ENCODE measurements at regions not wholly inside any gene's neighbourhood (a gene's known extent, or its start where the extent isn't known, plus 50 kb on each side); places are given as distances from the start of the nearest gene placed in this dataset.

DNA sequence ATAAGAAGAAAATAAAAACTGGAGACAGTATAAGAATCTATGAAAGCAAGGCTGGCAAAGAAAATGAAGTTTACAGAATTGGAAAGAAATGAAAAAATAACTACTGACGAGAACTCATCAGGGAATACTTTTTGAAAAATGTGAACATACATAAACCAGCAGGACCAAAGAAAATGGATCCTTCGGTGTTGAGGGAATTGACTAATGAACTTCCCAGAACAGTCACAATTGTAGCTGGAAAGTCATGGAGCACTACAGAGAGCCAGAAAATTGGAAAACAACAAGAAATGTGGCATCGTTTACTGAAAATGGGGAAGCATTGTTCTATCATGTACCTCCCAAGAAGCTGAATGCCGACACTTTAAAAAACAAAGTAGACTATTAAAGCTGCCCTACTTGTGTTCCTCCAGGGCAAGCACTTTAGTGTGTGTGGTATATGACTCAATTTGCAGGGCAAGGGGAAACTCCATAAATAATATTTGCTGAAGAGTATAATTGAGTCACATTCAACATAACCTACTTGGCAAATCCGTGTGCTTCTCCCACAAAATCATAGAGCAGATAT, 1221.6 kb upstream of the NRXN1 start:
- no peak for DNase-seq

DNA sequence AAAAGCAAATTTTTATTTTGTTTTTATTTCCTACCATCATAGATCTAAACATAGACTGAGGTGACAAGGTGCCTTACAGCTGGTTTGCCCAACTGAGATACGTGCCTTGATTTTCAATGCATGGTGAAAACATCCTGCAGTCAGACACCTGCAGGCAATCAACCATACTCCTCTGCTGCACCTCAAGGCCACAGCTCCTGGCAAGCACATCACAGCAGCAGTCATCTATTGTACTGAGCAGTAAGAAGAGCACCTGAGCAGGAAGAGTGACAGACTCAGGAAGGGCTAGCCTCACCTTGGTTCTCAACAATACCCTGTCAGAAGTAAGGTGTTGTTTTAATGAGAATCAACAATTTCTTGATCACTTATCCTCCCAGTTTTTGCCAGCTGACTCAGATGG, 1206.8 kb upstream of the NRXN1 start:
- DNase-seq: no peak

DNA sequence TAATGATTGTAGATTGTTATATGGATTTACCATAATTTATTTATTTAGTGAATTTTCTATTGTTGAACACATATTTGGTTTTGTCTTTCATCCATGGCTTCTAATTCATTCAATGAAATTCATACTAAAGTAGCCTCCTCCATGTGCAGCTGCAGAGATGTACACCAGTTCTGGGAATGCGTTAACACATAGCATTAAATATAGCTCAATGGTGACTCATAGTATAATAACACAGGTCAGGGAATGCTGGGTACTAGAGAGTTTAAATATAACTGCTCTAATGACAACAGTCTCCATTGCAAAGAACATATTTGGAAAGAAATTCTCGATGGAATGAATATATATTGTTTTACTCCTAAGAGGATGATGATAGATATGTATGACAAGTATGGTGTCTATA, 1190.2 kb upstream of the NRXN1 start:
- DNase-seq: no peak

DNA sequence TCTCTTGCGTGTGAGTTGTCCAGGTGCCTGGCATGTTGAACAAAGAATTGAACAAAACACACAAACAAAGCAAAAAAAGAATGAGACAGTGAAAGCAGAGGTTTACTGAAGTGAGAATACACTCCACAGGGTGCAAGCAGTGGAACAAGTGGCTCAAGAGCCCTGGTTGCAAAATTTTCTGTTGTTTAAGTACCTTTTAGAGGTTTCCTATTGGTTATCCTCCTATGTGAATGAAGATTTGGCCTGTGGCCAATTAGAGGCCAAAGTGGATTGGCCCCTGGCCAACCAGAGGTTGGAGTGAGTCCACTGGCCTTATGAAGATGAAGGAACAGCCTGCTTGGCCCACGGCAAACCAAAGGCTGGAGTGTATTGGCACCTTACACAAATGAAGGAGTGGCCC, 1188.5 kb upstream of the NRXN1 start:
- no peak for DNase-seq

DNA sequence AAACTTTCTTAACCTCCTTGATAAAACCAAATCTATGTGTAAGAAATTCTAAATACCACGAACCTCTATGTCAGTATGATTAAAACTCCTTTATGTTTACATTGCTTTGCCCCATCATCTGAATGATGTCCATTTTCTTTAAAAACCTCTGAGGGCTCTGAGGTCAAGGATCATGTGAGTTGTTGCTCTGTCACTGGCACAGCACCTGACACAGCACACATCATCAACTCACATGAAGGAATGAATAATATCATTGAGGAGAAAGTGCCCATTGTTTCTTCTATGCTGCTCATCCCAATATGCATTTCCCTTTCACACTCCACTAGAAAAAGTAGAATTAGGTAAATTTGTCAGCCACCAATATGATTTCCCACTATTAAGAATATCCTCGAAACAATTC, 1178.7 kb upstream of the NRXN1 start:
- DNase-seq: no peak

DNA sequence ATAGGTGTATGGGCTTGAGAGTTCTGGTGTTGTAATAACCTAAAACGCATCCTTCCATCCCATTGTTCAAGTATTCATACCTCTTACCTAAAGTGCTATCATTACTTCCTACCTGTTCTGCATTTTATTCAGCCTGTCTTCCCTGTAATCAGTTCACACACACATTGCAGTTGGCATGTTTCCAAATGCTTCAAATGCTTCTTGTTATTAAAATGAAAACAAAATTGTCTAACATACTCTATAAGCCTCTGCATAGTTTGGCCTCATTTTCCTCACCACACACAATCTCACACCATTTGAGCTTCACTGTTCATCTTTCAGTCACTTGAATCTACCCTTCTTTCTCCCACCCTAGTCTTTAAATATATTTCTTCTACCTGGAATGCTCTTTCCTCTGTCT, 1178.2 kb upstream of the NRXN1 start:
- DNase-seq: no peak

DNA sequence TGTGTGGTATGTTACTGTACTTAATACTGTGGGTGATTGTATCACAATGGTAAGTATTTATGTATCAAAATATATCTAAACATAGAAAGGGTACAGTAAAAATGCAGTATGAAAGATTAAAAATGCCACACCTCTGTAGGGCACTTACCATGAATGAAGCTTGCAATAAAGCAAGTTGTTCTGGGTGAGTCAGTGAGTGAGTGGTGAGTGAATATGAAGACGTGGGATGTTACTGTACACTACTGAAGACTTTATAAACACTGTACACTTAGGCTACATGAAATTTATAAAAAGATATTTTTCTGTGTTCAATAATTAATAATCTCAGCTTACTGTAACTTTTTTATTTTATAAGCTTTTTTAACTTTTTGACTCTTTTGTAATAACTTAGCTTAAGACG, 1162.4 kb upstream of the NRXN1 start:
- no peak for DNase-seq

DNA sequence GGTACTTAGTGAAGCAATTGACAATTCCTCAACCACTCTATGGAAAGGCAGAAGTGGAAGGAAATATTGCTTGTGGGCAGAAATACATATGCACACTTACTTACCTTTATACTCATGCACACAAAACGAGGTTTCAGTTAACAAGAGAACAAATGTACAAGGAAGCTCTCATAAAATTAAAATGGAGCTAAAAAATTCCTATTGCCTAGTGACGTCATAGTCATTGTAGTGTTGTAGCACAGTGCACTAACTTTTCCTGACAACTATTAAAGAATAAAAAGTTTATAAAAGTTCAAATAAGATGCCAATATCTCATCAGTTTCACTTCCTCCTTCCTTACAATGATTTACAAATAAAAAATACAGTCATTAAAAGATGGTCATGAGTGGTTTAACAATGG, 1161.9 kb upstream of the NRXN1 start:
- no peak for DNase-seq

DNA sequence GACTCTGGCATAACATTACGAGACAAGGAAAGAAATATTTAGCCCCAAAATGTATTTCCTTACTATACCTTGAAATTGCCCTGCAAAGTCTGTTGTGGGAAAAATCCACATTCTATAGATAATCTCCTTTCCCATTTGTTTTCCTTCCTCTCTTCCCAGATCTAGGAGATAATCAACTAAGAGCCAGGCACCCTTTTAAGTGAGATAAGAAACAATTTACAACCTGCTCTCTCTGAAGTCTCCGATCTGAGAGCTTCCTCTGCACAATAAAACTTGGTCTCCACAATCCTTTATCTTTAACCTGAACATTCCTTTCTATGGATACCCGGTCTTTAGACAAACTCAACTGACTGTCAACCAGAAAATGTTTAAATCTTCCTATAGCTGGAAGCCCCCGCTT, 1160.7 kb upstream of the NRXN1 start:
- no peak for DNase-seq

DNA sequence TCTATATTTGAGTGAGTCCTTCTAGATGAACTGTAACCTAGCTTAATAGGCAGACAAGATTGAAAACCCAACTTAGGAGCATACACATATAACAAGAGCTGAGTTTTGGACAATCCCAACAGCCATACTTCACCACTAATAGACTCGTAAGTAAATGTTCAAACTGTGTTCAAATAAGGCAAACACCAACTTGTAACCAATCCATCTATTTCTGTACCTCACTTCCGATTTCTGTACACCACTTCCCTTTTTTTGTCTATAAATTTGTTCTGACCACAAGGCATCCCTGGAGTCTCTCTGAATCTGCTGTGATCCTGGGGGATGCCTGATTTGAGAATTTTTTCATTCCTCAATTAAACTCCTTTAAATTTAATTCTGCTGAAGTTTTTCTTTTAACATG, 1149.1 kb upstream of the NRXN1 start:
- no peak for DNase-seq

DNA sequence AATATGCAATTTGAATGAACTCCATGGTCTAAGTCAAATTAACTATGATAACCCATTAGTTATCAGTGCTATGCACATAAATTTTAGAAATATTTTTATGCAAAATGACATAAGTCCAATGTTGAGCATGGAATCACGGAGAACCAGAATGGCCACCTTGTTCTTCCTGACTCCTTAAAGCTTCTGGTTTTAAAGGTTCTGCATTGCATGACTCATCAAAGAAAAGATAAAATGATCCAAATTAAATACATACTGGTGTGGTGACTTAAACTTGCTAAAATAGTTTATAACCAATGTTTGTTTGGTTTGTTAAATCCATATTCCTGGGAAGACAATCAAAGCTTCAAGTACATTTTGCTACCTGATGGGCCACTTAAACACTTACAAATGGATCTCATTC, 1146.9 kb upstream of the NRXN1 start:
- no peak for DNase-seq

DNA sequence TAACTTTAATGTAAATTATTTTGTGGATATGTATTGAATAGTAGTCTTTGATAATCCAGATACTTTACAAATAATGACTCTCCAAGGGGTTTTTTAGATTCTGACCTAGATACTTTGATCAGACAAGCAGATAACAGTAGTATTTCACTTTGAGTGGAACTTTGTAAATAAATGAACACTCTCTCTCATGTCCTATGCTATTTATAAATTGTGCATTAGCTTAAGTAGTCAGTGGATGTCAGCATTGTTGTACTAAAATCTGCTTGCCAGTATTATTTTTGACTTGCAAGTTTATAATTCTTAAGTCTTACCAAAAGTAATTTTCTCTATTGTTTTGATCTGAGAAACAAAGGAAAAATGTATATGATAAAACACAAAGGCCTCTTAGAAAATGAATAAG, 1113.1 kb upstream of the NRXN1 start:
- DNase-seq: no peak

DNA sequence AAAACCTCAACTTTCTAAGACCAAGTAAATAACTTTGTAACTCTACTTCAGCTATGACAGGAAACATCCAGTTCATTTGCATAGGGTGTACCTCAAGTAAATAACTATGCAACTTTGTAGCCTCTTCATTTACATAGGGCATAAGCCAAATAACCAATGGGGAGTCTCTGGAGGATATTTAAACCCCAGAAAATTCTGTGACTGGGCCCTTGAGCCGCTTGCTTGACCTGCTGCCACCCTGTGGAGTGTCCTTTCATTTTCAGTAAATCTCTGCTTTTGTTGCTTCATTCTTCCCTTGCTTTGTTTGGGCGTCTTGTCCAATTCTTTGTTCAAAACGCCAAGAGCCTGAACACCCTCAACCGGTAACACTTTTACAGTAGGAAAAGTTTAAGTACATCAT, 1112.7 kb upstream of the NRXN1 start:
- DNase-seq: no peak

DNA sequence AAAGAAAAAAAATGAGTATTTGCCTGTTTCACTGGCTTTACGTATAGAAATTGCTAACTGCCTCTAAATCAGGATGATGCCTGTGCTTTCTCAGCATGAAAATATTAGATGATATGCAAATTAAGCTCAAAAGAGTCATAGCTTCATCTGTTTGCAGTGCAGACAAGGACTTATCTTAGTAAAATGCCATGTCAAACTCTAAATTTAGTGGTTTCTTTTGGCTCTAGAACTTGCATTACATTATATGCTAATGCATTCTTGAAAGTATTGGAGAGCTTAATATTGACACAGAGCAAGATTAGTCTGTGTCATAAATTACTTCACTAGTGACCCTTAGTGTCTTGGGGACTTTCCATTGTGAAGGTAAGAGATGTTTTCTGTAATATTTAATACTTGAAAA, 1109.1 kb upstream of the NRXN1 start:
- no peak for DNase-seq

DNA sequence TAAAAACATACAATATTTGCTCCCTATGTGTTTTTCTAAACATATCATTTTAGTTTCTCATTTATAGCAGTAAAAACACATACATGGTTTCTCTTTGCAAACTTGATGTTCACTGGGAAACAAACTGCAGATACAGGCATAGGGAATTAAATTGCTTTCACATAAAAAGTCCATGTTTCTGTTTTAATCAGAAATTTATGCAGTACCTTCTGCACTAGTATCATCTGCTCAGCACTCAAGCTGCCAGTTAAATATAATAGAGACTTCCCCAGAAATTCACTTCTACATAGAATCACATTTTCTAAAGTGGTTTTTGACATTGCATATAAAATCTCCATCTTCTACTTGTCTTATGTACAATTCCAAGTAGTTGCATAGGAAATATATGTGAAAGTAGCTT, 1107.3 kb upstream of the NRXN1 start:
- no peak for DNase-seq

DNA sequence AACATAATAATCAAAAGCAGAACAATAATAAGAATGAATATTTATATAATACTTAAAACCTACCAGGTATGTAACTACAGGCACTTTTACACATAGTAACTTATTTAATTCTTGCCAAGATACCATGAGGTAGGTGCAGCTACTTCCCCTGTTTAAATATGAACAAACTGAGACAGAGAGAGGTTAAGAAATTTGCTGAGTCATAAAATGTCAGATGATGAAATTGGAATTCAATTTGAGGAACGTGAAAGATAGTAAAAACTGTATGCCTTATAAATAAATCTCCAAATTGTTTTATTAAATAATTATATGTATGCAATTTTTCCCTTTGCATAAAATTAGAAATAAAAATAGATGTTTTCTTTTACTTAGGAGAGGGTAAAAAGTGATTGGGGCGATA, 1103.3 kb upstream of the NRXN1 start:
- DNase-seq: no peak

DNA sequence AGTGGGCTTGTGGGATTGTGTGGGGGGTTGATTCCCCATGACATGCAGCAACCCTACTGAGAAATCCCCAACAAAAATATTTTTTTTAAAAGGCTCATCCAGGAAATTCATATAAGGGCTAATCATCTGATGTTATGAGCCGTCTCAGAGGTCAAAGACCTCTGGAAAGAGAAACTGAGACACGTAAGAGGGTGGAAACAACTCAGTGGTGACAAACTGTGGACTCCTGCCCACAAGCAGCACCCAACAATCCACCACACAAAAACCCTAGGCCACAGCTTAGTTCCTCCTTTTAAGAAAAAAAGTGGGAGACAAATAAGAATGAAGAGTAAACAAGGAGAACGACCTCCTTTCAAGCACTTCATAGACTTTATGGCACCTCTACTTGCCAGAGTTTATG, 1096.1 kb upstream of the NRXN1 start:
- no peak for DNase-seq

DNA sequence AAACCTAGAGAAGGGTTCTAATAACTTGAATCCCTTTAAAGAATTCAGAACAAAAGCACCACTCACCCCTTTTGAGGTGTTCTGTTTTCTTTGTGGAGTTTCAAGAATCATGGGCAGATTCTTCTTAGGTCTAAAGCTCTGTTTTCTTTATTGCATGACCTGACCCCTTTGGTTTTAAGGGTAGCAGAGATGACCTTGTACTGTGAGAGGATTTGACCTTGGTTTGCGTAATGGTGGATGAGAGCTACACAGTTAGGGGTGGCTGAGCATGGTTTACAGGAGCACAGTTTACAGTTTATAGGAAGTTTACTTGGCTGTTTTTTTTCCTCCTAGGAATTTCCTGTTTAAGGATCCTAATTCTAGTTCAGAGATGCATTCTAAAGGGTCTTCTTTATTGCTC, 1095.6 kb upstream of the NRXN1 start:
- no peak for DNase-seq

DNA sequence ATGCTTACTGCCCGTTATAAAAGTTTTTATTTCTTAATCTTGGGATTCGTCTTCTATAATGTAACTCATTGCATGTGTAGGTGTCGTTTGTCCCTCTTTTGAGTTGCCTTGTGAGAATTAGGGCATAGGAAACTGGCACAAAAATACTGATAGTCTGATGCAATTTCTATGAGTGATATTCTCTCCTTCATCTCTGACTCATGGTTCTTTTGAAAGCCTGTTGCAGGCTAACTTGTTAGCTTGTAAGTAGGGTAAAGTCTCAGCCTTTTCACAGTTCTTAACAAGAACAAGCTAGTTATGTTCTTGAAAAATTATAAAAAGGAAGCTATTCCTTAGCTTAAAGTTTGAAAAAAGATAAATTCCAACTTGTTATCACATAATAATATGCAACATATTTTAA, 1085.4 kb upstream of the NRXN1 start:
- no peak for DNase-seq

DNA sequence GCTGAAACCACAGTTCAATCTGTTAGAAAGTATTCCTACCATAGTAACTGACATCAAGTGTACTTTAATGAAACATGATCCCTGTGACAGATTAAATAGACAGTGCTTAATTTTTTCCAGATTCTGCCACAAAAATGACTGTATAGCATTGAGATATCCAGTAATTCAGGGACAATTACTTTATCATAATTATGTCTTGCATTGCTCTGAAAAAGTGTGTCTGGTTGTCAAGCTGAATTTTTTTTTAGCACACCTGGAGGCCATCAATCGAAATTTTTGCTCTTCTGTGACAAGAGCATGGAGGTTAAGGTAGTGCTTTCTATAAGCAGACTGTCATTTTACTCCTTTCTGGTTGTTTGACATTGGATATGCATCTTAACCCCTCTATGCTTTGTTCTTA, 1083.8 kb upstream of the NRXN1 start:
- DNase-seq: no peak

DNA sequence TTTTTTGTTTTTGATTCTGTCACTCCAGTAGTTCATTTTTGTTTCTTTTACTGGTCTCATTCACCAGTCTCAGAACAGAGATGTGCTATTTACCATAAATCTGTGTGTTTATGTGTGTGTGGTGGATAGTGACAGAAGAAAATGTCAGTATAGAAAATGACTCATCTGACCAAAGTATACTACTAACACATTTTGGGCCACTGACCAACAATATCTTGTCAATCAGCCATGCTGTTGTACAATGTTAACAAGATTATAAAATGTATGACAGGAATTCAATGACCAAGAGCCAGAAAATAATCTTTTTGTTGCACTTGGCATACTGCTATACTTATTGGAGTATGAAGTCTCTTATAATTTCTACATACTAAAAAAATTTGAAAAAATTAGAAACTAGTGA, 1081.4 kb upstream of the NRXN1 start:
- no peak for DNase-seq

DNA sequence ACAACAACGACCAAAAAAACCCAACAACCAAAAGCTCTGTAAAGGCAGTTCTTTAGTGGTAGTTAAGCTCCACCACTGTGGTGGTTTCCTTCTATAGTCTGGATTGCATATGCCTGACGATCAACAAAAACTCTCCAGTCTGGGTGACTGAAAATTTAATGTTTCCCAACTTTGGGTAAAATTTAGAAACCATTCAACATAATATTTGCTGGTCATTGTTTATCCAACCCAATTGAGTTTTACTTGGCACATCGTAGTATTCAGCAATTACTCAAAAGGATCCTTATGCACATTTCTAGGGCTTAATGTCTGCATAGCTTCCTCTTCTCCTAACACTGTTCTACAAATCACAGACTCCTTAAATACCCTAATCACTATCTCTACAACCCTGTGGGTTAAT, 1080.2 kb upstream of the NRXN1 start:
- DNase-seq: no peak

DNA sequence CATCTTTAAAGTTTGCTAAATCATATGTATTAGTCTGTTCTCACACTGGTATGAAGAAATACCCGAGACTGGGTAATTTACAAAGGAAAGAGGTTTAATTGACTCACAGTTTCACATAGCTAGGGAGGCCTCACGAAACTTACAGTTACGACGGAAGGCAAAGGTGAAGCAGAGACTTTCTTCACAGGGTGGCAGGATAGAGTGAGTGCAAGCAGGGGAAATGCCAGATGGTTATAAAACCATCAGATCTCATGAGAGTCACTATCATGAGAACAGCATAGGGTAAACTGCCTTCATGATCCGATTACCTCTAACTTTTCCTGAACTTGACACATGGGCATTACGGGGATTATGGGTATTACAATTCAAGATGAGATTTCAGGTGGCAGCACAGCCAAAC, 1075.2 kb upstream of the NRXN1 start:
- no peak for DNase-seq

DNA sequence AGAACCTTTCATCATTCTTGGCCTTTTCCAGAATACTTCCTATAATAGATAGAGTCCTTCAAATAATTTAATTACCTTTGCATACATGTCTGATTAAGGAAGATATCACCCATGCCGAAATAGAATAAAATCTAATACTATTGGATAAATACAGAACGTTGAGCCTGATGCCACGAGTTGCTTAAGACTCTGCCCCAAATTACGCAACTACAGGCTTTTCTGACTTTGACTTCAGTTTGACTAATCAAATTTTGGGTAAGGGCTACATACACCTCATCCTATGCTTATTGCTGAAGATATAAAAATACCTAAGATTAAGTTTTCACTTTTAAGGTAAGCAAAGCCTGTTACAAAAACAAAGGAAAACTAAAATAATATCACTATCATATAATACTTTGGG, 1065.1 kb upstream of the NRXN1 start:
- no peak for DNase-seq

DNA sequence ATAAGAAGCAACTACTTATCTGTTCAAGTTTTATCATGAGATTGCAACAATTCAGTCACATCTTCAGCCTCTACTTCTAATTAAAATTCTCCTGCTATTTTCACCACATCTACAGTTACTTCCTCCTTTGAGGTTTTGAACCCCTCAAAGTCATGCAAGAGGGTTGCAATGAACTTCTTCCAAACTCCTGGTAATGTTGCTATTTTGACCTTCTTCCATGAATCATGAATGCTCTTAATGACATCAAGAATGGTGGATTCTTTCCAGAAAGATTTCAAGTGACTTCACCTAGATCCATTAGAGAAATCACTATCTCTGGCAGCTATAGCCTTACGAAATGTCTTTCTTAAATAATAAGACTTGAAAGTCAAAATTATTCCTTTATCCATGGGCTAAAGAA, 1052.8 kb upstream of the NRXN1 start:
- DNase-seq: no peak

DNA sequence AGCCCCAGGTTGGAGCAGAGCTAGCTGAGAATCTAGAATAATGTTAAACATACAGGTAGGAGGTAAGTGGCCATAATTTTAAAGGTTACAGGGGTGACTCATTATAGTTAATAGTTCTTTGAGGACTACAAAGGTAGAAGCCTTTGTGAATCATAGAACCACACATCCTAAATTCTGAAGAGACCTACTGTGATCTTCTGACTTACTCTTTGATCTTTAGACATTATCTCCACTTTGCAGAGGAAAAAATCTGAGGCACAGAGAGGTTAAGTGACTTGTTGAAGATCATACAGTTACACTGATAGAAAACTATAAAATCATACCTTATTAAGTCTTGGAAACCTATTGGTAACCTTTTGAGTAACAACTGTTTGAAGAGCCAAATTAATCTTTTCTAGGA, 1051.3 kb upstream of the NRXN1 start:
- no peak for DNase-seq

Data from central memory CD4-positive, alpha-beta T cell (primary cell).